Ecto neural progenitor cell (in vitro differentiated cells): ENCODE measurements at regions not wholly inside any gene's neighbourhood (a gene's known extent, or its start where the extent isn't known, plus 50 kb on each side); places are given as distances from the start of the nearest gene placed in this dataset.

Source experiments
- DNase-seq: peaks from one replicate; pipeline ENCODE4 v3.0.0-alpha.2; 2018; ENCODE audit warnings: low spot score

DNA sequence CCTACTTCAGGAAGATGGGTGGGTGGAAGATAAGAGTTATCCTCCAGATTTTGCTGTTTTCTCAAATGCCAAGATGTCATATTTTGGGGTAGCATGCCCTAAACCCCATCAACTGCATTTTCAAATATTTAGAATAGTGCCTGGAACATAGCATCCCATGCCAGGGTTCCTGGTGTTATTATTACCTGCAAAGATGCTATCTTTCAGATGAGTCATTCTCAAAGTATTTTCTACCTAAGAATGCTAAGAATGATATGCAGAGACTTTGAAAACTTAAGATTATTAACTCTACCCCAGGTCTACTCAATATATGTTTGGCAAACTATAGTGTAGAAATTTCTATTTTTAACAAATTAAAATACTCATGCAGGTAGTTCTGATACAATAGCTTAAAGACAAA is 934.3 kb upstream of the SLIT2 start:
- DNase-seq = no peak

DNA sequence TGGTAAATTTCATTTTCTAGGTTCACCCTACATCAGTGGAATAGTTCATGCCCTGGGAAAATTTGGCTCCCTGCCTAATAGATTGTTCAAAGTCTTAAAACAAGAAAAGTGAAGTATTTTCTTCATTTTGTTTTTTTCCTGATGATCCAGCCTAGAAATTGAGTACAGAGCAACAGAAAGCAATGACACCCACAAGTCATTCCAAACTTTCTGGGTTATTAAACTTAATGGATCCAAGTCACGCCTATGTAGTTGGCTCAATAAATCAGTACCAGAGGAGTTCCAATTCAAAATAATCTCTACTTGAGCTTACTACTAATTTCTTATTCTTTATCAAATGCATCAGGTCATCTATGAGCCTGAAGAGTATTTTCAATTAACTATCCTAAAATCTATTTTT is 937.6 kb upstream of the SLIT2 start:
- no peak for DNase-seq

DNA sequence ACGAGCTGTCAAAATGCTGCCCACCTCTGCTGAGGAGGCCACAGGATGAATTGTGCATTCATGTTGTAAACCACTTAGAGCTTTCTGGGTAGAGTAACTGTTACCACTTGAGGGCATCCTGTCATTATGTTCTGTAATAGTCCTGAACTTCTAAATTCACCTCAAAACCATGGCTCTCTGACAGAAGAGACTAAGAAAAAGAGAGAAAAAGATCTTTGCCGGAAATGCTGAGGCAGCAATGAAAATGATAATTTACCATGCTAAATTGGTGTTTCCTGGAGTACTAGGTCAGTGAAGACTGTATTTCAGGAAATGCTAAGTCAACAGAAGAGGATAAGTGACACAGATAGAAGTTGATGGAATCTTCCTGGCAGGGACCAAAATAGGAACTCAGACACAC is 942.3 kb upstream of the SLIT2 start:
- no peak for DNase-seq

DNA sequence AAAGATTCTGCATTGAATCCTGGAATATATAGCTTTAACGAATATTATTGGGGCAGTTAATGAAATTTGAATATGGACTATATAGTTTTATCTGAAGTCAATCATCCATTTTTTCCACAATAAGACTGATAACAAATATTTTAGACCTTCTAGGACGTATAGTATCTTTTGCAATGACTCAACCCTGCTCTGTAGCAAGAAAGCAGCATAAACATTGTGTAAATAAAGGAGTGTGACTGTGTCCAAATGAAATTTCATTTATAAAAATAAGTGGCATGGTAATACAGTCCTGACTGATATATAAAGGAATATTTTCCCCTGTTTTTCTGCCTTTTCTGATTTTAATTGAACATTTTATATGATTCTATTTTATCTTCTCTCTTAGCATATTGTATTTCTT is 947.7 kb upstream of the SLIT2 start:
- no peak for DNase-seq

DNA sequence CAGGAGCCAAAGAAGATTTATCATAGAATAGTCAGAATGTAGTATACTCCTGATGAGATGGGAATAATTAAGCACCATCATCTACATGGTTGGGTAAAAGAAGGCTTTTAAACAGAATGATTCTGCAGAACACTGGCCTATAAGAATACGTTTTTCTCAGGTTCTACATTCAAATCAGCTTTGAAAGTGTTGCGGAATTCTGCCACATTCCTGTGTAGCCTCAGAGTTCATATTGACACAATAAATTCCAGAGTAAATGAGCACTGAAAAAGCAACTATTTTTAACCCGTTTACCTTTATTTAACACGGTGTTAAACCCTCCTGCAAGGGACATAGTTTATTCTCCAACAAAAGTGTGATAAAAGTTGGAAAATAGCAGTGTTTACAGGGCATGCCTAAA is 950.2 kb upstream of the SLIT2 start:
- no peak for DNase-seq

DNA sequence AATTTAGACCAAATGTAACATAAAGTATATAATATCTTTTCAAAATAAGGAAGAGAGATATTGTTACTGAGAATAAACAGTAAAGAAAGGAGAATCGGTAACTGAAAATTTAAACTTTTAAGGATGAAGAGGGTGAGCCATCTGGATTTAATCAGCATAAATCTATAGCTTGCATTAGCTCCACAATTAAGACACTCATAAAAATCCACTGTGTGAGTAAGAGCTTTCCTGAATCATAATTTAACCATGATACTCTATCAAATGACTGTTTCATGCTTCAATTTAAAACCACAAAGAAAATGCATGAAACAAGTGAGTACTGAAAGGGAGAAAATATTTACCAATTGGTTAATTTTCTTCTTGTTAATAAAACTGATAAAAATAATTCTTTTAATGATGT is 951.5 kb upstream of the SLIT2 start:
- DNase-seq = no peak

DNA sequence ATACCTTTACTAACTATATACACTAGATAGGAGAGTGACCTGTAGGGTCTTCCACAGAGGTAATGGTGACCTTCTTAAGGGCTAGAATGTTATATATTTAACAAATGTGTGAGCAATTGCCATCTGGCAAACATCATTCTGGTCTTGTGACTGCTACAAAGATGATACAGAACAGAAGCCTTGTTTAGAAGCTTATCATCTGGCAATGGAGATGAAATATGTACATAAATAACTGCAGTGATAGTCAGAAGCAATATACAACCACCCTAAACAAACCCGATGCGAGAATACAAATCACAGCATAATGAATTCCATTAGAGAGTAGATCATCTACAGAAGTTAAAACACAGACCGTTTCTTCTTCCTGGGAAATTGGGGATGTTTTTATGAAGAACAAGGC is 952.7 kb upstream of the SLIT2 start:
- DNase-seq = no peak

DNA sequence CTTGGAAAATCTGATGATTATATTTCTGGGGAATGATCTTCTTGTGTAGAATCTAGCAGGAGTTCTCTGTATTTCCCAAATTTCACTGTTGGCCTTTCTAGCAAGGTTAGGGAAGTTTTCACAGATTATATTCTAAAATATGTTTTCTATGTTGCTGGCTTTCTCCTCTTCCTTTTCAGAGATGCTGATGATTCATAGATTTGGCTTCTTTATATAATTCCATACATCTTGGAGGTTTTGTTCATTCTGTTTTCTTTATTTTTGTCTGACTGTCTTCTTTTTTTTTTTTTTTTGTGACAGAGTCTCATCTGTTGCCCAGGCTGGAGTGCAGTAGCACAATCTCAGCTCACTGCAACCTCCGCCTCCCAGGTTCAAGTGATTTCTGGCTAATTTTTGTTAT is 957.9 kb upstream of the SLIT2 start:
- DNase-seq = no peak

DNA sequence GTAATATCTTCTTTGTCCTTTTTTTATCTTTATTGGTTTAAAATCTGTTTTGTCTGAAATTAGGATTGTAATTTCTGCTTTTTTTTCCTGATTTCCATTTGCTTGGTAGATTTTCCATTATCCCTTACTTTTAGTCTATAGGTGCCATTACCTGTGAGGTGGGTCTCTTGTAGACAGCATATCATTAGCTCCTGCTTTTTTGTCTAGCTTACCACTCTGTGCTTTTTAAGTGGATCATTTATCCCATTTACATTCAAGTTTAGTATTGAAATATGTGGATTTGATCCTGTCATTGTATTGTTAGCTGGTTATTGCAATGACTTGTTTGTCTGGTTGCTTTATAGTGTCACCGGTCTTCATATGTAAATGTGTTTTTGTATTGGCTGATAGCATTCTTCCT is 958.6 kb upstream of the SLIT2 start:
- no peak for DNase-seq

DNA sequence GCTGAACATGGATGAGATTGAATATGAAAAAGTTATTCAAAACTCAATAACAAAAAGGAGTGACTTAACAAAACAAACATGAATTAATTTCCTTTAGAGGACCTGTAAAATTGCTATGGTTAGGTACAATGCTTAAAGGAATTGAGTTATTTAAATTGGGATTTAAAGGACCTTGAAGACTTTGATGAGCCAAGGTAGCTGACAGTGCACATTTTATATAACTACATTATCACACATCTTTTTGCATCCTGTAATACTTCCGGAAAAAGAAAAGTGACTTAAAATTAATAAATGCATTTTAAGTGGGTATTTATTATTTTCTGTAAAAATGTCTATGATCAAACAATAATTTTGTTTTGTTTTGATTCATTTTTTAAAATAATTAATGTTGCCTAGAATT is 964.8 kb upstream of the SLIT2 start:
- DNase-seq = no peak

DNA sequence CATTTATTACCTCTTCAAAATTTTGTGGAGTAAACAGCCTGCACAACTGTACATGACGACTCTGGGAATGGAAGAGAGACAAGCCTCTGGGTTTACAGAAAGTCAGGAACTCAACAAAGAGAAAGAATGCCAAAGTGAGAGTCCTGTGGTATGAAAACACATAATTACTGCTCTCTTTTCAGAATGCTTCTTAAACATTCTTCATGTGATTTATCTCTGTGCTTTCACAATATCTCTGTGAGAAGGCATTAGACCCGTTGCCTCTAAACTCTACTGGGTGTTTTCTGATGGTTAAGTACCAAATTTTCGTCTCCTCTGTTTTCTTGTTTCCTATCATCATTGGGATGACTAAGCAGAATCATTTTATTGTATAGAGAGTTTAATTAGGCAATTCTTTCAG is 966.6 kb upstream of the SLIT2 start:
- DNase-seq = no peak

DNA sequence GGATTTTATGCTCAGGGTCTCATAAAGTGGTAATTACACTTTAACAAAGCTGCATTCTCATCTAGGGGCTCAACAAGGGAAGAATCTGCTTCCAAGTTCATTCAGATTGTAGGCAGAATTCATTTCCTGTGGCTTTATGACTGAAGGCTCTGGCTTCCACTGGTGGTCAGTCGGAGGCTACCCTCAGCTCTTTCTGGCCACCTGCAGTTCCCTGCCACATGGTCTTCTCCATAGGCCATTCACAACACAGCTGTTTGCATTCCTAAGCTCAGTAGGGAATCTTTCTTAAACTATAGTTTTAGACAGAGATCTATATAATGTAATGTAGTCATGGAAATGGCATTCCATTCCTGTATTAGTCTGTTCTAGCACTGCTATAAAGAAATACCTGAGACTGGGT is 973.0 kb upstream of the SLIT2 start:
- DNase-seq = no peak

DNA sequence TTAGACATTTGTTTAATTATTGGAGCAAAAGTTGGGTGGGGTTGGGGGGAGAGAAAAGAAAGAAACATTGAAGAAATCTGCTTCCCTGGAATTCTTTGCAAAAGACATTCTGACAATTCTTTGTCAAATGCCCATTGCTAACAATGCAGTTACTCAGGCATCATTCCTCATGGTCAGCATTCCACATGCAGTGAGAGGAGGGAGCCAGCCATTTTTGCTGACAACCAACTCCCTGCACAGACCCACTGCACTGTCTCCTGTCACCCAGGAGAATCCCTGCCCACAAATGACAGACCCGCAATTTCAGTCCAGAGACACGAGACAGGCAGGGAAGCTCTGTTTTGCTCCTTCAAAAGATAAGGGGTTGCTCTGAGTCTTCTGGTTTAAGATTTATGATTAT is 985.1 kb upstream of the SLIT2 start:
- no peak for DNase-seq

DNA sequence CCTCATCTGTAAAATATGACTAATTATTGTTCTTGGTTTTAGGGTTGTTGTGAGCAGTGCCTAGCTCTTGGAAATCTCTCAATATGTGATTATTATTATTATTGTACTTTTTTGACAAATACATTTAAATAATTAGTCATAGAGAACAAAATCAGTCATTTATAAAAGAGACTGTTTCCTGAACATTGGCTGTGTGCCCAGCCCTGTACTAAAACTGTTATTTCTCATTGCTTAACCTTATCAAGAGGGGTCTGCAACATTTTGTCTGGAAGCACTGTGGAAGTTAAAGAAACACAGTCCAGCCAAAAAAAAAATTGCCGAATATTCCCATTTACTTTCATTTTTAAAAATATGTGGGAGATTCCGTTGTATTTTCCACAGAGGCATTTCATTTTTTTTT is 989.2 kb upstream of the SLIT2 start:
- no peak for DNase-seq

DNA sequence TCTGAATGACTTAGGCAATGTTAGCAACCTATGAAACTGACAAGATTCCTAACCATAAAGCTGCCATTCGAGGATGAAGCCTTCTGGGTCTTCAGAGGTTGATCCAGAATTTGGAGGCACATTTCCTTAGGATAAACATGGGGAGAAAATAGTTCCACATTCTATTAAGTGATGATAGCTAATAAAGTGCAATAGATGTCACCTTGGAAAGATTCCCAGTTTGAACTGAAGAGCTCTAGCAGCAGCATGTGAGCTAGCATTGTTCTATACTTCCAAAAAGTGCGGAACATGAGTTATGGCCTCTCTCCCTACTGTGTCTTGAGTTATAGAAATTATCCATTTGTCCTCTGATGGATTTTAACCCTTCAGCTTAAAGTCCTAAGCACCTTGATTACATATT is 991.4 kb upstream of the SLIT2 start:
- no peak for DNase-seq

DNA sequence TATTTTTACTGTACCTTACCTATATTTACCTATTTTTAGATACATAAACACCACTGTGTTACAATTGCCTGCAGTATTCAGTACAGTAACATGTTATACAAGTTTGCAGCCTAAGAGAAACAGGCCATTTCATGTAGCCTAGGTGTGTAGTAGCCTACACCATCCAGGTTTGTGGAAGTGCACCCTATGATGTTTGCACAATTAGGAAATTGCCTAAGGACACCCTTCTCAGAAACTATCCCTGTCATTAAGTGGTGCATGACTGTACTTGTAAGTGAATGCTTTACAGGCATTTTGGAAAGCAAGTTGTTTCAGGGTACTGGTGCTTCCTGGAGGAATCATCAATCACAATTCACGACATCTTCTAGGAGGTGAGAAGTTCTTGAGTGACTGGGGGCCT is 991.8 kb upstream of the SLIT2 start:
- DNase-seq = no peak

DNA sequence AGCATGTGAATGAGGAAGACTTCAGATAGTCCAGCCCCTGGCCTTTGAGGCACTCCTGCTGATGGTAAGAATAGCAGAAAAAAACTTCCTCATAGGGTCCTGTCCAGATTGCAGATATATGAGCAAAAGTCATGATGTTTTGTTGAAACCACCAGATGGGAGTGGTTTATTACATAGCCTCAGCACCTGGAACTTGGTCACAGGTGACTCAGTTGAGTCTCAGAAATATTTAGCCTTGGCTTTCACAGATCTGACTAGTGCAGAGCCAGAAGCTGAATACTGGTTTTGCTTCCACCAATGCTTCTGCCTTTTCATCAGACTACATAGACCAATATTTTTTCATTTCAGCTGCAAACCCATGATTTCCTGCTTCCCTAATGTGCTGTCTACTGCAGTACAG is 994.9 kb upstream of the SLIT2 start:
- DNase-seq = no peak

DNA sequence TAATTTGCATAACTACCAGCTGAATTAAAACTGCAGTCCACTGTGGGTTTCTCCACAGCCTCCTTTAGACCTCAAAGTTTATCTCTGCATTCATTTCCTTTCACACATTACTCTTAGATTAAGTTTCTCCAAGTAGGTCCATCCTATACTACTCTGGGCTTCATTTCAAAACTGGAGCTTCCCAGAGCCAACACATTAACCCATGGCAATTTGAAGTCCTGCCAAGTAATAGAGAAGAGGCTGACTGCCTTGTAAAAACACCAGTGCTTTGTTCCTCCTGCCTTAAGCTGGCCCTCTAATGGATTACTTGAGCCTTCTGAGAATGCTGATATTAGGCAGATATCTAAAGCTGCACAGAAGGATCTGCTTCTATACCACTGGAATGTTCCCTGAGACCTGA is 997.2 kb upstream of the SLIT2 start:
- DNase-seq = no peak

DNA sequence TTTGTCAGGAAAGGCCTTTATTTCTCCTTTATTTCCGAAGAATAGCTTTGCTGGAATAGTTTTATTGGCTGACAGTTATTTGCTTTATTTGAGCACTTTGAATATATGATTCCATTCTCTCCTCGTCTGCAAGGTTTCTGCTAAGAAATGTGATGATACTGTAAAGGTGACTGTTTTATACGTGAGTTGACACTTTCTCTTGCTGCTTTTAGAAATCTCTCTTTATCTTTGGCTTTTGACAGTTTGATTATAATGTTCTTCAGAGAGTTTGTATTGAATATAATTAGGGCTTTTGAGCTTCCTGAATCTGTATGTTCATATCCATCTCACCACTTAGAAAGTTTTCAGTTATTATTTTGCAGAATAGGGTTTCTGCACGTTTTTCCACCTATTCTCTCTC is 1003.7 kb upstream of the SLIT2 start:
- DNase-seq = no peak

DNA sequence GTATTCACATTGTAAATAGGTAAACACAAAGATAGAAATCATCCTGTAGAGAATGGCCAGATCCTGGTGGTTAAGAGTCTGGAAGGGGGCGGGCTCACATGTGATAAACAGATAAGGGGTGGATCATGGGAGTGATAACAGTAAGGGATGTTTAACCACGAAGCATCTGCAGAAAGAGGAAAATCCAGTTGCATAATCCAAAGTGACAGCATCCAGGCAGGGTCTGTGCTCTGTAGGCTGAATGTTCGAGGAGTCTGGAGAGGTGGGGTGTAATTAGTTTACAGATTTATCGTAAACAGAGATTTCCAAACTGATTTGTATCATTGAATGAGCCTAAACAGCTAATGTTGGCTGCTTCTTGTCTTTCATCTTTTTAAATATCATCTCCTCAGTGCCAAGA is 1009.8 kb upstream of the SLIT2 start:
- DNase-seq = no peak

DNA sequence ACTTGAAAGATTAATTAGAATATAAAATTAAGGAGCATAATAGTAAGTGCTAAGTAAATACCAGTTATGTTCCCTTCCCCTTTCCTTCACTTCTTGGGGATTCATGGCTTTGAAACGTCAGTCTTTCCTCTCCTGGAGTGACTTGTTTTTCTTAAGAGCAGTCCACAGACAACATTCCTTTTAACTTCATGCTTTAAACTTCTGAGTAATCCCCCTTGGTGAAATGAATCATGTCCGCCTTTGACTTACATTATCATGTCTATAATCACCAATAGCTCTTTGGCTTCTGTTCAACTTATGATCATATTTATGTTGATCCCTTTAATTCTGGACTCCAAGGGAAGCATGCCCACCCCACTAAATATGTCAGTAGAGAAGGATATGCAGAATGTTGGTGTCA is 1012.1 kb upstream of the SLIT2 start:
- DNase-seq = no peak

DNA sequence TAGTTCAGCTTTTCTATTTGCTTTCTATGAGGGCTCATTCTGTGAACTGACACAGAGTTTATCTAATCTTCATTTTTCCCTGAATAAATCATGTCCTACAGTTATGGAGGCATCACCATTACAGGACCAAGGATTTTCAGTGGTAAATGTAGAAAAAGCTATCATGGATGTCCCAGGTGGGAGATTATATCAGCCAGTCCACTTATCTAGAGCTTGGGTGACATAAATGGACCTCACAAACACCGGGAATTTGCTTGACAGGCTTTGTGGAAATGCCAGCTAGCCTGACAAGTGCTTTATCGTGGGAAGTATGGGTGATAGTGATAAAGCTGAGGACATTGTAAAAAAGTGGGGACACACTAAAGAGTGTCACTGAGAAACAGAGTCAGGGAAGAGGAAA is 1015.2 kb upstream of the SLIT2 start:
- DNase-seq = no peak

DNA sequence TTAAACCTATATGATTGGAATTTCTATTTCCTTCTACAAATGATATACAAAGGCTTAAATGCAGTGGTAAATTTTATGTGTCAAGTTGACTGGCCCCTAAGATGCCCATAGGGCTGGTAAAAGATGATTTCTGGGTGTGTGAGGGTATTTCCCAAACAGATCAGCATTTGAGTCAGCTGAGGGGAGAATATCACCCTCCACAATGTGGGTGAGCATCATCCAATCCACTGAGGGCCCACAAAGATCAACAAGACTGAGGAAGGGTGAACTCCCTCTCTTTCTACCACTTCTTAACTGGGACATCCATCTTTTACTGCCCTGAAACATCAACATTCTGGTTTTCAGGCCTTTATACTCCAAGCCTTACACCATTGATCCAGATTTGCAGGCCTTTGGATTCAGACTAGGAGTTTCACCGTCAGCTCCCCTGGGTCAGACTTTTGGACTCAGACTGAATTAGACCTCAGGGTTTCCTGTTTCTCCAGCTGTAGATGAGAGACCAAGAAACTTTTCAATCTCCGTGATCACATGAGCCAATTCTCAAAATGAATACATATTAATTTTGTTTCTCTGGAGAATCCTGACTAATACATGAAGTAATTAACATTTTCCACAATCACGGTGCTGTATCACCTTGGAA is 1020.7 kb upstream of the SLIT2 start:
- DNase-seq = no peak

DNA sequence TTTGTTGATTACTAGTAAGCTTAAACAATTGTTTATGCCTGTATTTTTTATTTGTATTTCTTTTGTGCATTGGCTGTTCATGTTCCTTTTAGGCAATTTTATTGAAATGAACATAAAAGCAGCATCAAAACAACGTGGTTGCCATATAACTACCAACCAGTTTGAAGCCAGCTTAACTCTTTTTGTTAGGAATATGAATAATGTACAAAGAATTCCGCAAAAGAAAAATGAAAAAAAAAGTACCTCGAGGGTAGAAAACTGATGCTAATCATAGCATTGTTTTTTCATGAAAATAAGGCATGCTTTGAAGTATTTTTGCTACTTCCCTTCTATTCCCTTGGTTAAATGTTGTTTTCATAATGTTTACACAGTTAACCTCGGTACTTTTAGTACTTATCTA is 1024.0 kb upstream of the SLIT2 start:
- DNase-seq = no peak

DNA sequence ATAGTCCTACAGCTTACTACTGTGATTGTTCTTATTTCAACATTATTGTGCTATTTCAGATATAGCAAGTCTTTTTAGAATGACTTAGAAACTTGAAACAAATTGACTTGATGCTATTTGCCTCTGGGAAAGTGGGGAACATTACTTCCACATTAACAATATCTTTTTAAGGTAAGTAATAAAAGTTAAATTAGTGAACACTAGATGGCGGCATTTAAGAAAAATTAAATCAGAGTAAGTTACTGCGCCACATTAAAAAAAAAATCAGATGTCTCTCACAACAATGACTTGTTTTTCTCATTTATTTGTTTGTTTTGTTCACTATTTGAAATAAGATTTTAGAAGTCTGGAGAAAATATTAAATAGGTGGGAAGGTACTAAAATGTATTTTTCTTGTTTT is 1026.9 kb upstream of the SLIT2 start:
- DNase-seq = no peak
